ENCODE measurements at regions not wholly inside any gene's neighbourhood (a gene's known extent, or its start where the extent isn't known, plus 50 kb on each side); places are given as distances from the start of the nearest gene placed in this dataset.

GRCh38 chr3:16085410-16085809 is 89.1 kb upstream of the GALNT15 start (continued):
- TF ChIP-seq REST (IDR thresholded peaks at IDR 0.05; ENCODE audit: unreplicated experiment), result no peak
- no peak for TF ChIP-seq NANOG (IDR thresholded peaks at IDR 0.05; ENCODE audit: borderline replicate concordance)
- no peak for TF ChIP-seq JUNB (IDR thresholded peaks at IDR 0.05; ENCODE audit: unreplicated experiment)
- TF ChIP-seq ZNF331 (CRISPR knock-in tag; IDR thresholded peaks at IDR 0.05; ENCODE audit: low read depth), result no peak

GRCh38 chr3:16085884-16086608 is 88.4 kb upstream of the GALNT15 start:
- no peak overlapping the region for H3K4me3 Mint-ChIP-seq
- TF ChIP-seq NANOG (IDR thresholded peaks at IDR 0.05; ENCODE audit: borderline replicate concordance) (no peak), ZNF331 (CRISPR knock-in tag; IDR thresholded peaks at IDR 0.05; ENCODE audit: low read depth) (no peak), ZNF462 (CRISPR knock-in tag; IDR thresholded peaks at IDR 0.05) (no peak), CREB1 (CRISPR knock-in tag; IDR thresholded peaks at IDR 0.05; ENCODE audit: low read depth) (no peak), STAT1 (IDR thresholded peaks at IDR 0.05; ENCODE audit: unreplicated experiment) (no peak), CTCF (conservative IDR thresholded peaks at IDR 0.05; ENCODE audit: low read depth in 2 of 2) (no peak), JUNB (IDR thresholded peaks at IDR 0.05; ENCODE audit: unreplicated experiment) (no peak), EZH2phosphoT487 (IDR thresholded peaks at IDR 0.05; ENCODE audit: unreplicated experiment) (no peak)

More at GRCh38 chr3:16085884-16086608, 88.4 kb upstream of the GALNT15 start:
- no peaks in the 10 kb centered on the region for H3K79me2 ChIP-seq (replicated peaks; ENCODE audit: insufficient read depth)
- H3K27ac Mint-ChIP-seq, result no peak overlapping the region
- no peak overlapping the region for H3K4me3 ChIP-seq
- H3K27me3 Mint-ChIP-seq (ENCODE audit: insufficient read depth, low read depth, poor library complexity), result no peaks in the 10 kb centered on the region
- H3K4me1 Mint-ChIP-seq, result no peaks in the 10 kb centered on the region
- no peaks in the 10 kb centered on the region for H3F3A ChIP-seq (replicated peaks; ENCODE audit: low read depth)
- H3K36me3 ChIP-seq (ENCODE audit: insufficient read depth), result no peaks in the 10 kb centered on the region
- ATAC-seq, result no peak
- H3K4me2 ChIP-seq, result no peak overlapping the region
- peaks cover 35% of the 10 kb centered on the region for H3K9me3 Mint-ChIP-seq
- H3K4me1 ChIP-seq (ENCODE audit: insufficient read depth), result no peaks in the 10 kb centered on the region
- peak; percentile 4 for DNase-seq (ENCODE audit: low spot score)
- no peak overlapping the region for H3K27ac ChIP-seq (ENCODE audit: low read depth)
- H3K36me3 Mint-ChIP-seq (ENCODE audit: low read depth), result peaks cover 7% of the 10 kb centered on the region; the same call in 1 of the 3 replicates
- H4K20me1 ChIP-seq (replicated peaks; ENCODE audit: insufficient read depth), result no peaks in the 10 kb centered on the region
- no peaks in the 10 kb centered on the region for H3K27me3 ChIP-seq (ENCODE audit: insufficient read depth)
- no peak overlapping the region; the same call in none of the 2 replicates for H2AFZ ChIP-seq
- H3K9me2 ChIP-seq (ENCODE audit: insufficient read depth), result peaks cover 3% of the 10 kb centered on the region; the same call in 1 of the 2 replicates
